Progenitor cell of endocrine pancreas (in vitro differentiated cells): ENCODE measurements at regions not wholly inside any gene's neighbourhood (a gene's known extent, or its start where the extent isn't known, plus 50 kb on each side); places are given as distances from the start of the nearest gene placed in this dataset.

ENCODE experiments used
- DNase-seq: peaks from one replicate; pipeline ENCODE4 v3.0.0; 2021; ENCODE audit warnings: low spot score; ENCODE audit not compliant: unreplicated experiment
- H3K27ac Mint-ChIP-seq: 2 replicates; pipeline ENCODE4 v1.8.0; 2021; ENCODE audit warnings: mild to moderate bottlenecking, moderate library complexity, mixed read lengths
- H3K27me3 Mint-ChIP-seq: 2 replicates; pipeline ENCODE4 v1.8.0; 2021; ENCODE audit warnings: mixed read lengths
- H3K36me3 Mint-ChIP-seq: 2 replicates; pipeline ENCODE4 v1.8.0; 2022; ENCODE audit warnings: mixed read lengths; ENCODE audit not compliant: insufficient read depth
- H3K4me1 Mint-ChIP-seq: 2 replicates; pipeline ENCODE4 v1.8.0; 2021; ENCODE audit warnings: low read depth, mixed read lengths
- H3K4me3 Mint-ChIP-seq: 2 replicates; pipeline ENCODE4 v1.8.0; 2021; ENCODE audit warnings: low read depth, mild to moderate bottlenecking, moderate library complexity, mixed read lengths
- H3K9me3 Mint-ChIP-seq: 2 replicates; pipeline ENCODE4 v1.8.0; 2021; ENCODE audit warnings: low read depth, mixed read lengths
- TF ChIP-seq, protein P1 (sequence below): fragments of 200-600 bp; sonication (generic); IDR thresholded peaks from one replicate; pipeline ENCODE4 v1.5.0; 2021; ENCODE audit warnings: antibody characterized with exemption, mild to moderate bottlenecking; ENCODE audit not compliant: unreplicated experiment

DNA sequence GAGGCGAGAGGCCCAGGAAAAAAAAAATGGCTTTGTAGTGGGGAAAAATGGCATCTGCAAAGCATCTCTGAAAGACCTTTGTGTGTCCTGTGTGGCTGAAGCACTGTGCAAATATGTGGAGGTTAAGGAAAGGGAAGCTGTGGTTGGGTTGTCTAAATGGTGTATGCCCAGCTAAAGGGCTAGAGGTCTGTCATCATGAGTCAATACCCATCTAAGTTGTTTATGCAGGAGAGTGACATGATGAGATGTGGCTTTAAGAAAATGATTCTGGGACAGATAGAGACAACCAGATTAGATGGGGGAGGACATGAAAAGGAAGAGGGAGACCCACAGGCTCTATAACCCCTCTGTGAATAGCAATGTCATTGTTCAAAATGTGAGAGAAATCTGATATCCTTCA lies 280.7 kb downstream of the MFSD1 start:
- Mint-ChIP-seq H3K27me3 (no peaks in the 10 kb centered on the region), H3K4me3 (no peak overlapping the region), H3K27ac (no peak overlapping the region), H3K9me3 (no peaks in the 10 kb centered on the region), H3K36me3 (no peaks in the 10 kb centered on the region), H3K4me1 (no peaks in the 10 kb centered on the region)
- TF ChIP-seq, protein P1, sequence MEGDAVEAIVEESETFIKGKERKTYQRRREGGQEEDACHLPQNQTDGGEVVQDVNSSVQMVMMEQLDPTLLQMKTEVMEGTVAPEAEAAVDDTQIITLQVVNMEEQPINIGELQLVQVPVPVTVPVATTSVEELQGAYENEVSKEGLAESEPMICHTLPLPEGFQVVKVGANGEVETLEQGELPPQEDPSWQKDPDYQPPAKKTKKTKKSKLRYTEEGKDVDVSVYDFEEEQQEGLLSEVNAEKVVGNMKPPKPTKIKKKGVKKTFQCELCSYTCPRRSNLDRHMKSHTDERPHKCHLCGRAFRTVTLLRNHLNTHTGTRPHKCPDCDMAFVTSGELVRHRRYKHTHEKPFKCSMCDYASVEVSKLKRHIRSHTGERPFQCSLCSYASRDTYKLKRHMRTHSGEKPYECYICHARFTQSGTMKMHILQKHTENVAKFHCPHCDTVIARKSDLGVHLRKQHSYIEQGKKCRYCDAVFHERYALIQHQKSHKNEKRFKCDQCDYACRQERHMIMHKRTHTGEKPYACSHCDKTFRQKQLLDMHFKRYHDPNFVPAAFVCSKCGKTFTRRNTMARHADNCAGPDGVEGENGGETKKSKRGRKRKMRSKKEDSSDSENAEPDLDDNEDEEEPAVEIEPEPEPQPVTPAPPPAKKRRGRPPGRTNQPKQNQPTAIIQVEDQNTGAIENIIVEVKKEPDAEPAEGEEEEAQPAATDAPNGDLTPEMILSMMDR = no peak
- no peak for DNase-seq

DNA sequence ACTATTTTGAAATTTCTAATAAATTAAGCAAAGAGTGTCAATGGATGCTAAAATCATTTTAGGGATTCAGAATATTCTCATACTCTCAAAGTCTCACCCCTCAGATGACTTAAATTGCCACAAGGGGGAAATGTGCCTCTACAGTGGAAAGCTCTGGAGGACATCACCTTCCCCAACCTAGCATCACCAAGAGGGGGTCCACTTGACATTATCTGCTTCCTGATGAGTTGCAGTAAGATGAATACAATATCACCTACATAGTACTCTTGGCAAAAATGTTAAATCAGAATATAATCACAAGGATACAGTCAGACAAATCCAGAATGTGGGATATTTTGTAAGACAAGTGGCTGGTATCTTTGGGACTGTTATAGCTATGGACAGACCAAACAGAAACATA lies 290.1 kb downstream of the MFSD1 start:
- no peak for DNase-seq
- Mint-ChIP-seq H3K27ac (no peak overlapping the region), H3K4me3 (no peak overlapping the region), H3K9me3 (no peaks in the 10 kb centered on the region), H3K27me3 (no peaks in the 10 kb centered on the region), H3K36me3 (no peaks in the 10 kb centered on the region), H3K4me1 (no peaks in the 10 kb centered on the region)
- TF ChIP-seq, protein P1 = no peak

DNA sequence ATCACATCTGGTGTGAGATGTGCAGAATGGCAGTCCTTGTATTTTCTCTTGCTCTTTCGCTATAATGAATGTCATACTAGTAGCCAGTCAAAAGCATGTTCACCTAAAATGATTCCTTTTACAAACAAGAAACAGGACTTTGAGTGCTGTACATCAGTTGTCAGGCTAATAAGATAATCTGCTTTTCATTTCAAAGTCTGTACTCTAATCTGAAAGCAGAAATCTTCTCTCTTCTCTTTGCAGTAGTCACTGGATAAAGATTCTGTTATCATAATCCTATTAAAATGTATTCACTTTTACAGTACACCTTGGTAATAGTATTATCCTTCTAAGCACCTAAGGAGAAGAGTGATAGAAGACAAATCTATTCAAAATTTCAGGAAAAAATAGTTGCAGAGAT lies 300.1 kb downstream of the MFSD1 start:
- Mint-ChIP-seq H3K4me1 (no peaks in the 10 kb centered on the region), H3K27me3 (no peaks in the 10 kb centered on the region), H3K36me3 (no peaks in the 10 kb centered on the region), H3K4me3 (no peak overlapping the region), H3K27ac (no peak overlapping the region), H3K9me3 (no peaks in the 10 kb centered on the region)
- TF ChIP-seq, protein P1 = no peak
- DNase-seq = no peak

DNA sequence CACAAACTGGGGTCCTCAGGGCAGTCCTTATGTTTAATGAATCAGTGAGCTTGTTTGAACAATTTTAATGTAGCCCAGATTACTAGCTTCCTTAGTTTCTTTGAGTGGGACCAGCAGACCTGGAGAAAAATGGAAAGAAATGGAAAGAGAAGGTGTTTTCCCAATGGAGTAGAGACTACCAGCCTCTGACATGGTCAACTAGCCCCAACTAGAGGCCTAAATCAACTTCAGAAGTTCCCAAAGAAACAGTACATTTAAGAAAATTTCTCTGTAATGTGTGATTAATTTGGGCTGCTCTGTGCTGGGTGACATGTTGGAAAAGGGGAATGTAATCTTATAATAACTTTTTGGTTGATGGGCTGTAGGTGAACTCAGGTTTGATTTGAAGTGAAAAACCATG lies 310.9 kb downstream of the MFSD1 start:
- Mint-ChIP-seq H3K27me3 (no peaks in the 10 kb centered on the region), H3K9me3 (no peaks in the 10 kb centered on the region), H3K27ac (no peak overlapping the region), H3K36me3 (no peaks in the 10 kb centered on the region), H3K4me1 (no peaks in the 10 kb centered on the region), H3K4me3 (no peak overlapping the region)
- DNase-seq = no peak
- TF ChIP-seq, protein P1 = no peak

DNA sequence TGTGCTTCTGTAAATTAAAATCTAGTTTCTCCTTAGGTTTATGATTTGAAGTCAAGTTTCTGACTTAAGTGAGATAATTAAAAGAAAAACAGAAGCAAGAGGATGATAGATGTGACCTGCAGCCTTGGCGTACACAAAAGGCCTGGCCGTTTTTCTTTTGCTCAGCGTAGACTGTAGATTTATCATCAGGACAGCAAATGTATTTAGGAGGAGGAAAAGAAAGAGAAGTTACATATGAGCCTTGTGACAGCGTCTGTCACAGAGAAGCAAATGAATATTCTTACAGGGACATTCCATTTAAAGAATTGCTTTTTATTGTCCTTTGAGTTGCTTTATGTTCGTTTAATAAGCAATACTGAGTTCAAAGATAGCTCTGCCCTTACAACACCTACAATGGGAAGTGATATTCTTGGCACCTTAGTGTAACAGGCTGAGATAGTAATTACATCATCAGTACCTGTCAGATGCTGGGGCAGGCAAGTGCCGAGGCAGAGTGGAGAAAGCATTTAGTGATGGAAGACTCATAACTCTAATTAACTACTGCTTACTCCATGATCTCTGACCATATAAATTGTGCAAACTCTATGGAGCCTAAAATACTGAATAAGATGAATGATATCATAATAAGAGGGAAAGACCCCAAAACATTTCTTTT lies 311.5 kb downstream of the MFSD1 start:
- Mint-ChIP-seq H3K9me3 (no peaks in the 10 kb centered on the region), H3K4me1 (no peaks in the 10 kb centered on the region), H3K27me3 (no peaks in the 10 kb centered on the region), H3K27ac (no peak overlapping the region), H3K4me3 (no peak overlapping the region), H3K36me3 (no peaks in the 10 kb centered on the region)
- TF ChIP-seq, protein P1 = no peak
- DNase-seq = no peak
